LNCaP clone FGC (cell line): ENCODE measurements at regions not wholly inside any gene's neighbourhood (a gene's known extent, or its start where the extent isn't known, plus 50 kb on each side); places are given as distances from the start of the nearest gene placed in this dataset.
"Not testable (repeated sequence)": the region's sequence is repeated elsewhere in the genome, so short reads cannot be mapped to it uniquely, and the experiment has no call there.

Experiments used
- DNase-seq: peaks from one replicate; pipeline ENCODE4 v3.0.0-alpha.2; 2011; ENCODE audit warnings: low read depth
- H3K4me3 ChIP-seq: 2 replicates; pipeline ENCODE4 v1.5.1; 2011; ENCODE audit warnings: mild to moderate bottlenecking, low read depth, low read length, control low read depth
- TF ChIP-seq, protein P1 (sequence below): IDR thresholded peaks from 2 replicates; pipeline ENCODE4 v1.5.1; 2012; ENCODE audit warnings: mild to moderate bottlenecking; ENCODE audit not compliant: control insufficient read depth, insufficient read depth; ENCODE audit errors: extremely low read depth

DNA sequence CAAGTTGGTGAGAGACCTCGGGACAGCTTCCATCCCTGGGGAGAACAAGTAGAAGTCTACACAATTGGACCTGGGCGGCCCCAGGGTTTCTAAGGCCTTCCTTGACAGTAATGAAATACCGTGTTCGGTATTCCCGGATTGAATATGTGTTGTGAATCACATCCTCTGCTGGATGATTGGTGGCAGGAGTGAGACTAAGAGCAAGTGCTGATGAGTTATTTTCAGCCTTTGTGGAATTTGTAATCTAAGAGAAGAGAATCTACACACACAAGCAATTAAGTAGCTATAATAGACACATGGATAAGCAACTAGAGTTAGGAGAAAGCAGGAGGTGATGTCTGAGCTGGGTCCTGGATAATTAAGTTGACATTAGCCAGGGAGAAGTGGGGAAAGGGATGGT lies 64.8 kb upstream of the VWC2 start:
- DNase-seq = no peak
- no peak overlapping the region for H3K4me3 ChIP-seq
- TF ChIP-seq, protein P1, sequence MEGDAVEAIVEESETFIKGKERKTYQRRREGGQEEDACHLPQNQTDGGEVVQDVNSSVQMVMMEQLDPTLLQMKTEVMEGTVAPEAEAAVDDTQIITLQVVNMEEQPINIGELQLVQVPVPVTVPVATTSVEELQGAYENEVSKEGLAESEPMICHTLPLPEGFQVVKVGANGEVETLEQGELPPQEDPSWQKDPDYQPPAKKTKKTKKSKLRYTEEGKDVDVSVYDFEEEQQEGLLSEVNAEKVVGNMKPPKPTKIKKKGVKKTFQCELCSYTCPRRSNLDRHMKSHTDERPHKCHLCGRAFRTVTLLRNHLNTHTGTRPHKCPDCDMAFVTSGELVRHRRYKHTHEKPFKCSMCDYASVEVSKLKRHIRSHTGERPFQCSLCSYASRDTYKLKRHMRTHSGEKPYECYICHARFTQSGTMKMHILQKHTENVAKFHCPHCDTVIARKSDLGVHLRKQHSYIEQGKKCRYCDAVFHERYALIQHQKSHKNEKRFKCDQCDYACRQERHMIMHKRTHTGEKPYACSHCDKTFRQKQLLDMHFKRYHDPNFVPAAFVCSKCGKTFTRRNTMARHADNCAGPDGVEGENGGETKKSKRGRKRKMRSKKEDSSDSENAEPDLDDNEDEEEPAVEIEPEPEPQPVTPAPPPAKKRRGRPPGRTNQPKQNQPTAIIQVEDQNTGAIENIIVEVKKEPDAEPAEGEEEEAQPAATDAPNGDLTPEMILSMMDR = no peak

DNA sequence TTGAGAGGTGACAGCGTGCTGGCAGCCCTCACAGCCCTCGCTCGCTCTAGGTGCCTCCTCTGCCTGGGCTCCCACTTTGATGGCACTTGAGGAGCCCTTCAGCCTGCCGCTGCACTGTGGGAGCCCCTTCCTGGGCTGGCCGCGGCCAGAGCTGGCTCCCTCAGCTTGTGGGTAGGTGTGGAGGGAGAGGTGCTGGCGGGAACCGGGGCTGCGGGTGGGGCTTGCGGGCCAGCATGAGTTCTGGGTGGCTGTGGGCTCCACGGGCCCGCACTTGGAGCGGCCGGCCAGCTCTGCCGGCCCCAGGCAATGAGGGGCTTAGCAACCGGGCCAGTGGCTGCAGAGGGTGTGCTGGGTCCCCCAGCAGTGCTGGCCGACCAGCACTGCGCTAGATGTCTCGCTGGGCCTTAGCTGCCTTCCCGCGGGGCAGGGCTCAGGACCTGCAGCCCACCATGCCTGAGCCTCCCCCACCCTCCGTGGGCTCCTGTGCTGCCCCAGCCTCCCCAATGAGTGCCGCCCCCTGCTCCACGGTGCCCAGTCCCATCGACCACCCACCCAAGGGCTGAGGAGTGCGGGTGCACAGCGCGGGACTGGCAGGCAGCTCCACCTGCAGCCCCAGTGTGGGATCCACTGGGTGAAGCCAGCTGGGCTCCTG lies 62.2 kb upstream of the VWC2 start:
- H3K4me3 ChIP-seq, DNase-seq: not testable (repeated sequence)

DNA sequence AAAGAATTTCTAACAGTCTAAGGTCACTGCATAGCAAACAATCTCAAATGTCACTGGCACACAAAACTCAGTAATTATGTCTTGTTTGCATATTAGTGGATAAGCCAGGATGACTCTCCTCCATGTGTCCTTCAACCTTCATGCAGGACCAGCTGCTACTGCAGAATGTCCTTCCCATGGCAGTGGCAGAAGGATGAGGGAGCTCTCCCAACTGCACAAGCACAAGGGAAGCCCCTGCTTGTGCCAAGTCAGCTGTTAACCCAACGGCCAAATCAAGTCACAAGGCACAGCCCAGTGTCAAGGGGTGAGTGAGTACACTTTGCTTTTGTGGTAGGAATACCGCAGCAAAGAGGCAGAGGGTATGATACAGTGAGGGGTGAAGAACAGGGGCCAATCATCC lies 59.3 kb upstream of the VWC2 start:
- no peak overlapping the region for H3K4me3 ChIP-seq
- TF ChIP-seq, protein P1 = no peak
- no peak for DNase-seq

DNA sequence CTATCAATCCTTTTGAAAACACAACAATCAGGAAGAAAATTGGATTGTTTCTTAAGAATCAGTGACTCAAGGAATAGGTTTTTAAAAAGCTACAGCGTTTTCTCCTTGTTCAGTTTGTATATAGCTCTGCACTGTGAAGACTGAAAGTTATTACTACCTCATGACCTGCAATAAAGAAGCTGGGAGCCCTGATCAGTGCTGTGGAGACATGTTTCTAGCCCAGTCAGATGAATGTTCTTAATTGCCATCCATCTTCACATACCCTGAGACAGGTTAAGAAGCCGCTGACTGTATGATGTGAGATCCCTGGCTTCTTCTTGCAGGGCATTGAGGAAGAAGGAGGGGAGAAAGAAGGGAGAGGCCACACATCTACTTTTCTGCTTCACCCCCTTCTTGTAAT lies 58.0 kb upstream of the VWC2 start:
- TF ChIP-seq, protein P1 = no peak
- no peak for DNase-seq
- H3K4me3 ChIP-seq = no peak overlapping the region

DNA sequence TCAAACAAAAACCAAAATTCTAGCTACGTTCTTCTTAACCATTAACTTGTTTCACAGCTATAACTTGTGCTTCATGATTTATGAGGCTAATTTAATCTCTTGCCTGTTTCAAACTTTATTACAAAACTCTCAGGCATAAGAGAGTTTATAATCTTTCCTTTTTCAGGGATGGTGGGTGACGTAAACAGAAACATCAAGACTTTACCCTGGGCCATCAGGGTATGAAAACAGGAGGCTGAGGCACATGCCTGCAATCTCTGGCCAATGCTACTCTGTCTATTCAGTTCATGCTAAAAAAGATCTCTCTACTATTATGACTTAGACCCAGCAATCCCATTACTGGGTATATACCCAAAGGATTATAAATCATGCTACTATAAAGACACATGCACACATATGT lies 55.9 kb upstream of the VWC2 start:
- TF ChIP-seq, protein P1 = no peak
- DNase-seq = no peak
- no peak overlapping the region for H3K4me3 ChIP-seq

DNA sequence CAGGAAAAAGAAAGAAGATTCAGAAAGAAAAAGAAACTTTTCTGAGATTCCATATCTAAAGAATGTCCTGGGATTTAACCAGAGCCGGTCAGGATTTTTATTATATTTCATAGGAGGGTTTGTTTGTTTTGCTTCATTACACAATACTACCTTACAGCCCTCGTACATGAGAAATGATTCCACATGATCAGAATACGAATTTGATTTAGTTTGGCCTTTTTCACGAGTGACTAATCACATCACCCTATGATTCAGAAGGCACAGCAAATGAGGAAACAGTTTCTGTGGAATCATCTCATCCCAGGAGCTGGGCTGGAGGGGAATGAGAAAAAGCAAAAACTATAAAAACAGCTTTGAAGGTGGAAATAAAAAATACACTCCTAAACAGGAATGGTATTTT lies 54.7 kb upstream of the VWC2 start:
- TF ChIP-seq, protein P1 = no peak
- no peak for DNase-seq

DNA sequence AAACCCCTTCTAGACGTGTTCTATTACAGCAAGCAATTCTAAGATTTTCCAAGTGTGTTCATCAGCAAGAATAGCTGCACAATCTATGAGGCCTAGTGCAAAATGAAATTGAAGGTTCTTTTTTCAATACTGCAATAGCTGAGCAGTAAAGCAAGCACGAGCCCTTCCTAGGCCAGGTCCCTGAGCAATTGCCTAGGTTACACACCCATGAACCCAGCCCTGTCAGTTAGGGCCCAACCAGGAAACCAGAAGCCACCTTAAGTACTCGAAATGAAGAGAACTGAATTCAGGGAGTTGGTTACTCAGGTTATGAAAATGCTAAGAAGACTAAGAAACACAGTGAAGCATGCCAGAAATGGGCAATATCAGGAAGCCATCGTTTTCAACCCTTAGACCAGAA lies 52.0 kb upstream of the VWC2 start:
- TF ChIP-seq, protein P1 = no peak
- H3K4me3 ChIP-seq = no peak overlapping the region
- DNase-seq = no peak

More for the DNA sequence above, 54.7 kb upstream of the VWC2 start:
- no peak overlapping the region for H3K4me3 ChIP-seq
